ENCODE measurements at regions not wholly inside any gene's neighbourhood (a gene's known extent, or its start where the extent isn't known, plus 50 kb on each side); places are given as distances from the start of the nearest gene placed in this dataset.

GRCh38 chr2:58727981-58728656 is 487.0 kb upstream of the FANCL start:
- TF ChIP-seq, protein P1, sequence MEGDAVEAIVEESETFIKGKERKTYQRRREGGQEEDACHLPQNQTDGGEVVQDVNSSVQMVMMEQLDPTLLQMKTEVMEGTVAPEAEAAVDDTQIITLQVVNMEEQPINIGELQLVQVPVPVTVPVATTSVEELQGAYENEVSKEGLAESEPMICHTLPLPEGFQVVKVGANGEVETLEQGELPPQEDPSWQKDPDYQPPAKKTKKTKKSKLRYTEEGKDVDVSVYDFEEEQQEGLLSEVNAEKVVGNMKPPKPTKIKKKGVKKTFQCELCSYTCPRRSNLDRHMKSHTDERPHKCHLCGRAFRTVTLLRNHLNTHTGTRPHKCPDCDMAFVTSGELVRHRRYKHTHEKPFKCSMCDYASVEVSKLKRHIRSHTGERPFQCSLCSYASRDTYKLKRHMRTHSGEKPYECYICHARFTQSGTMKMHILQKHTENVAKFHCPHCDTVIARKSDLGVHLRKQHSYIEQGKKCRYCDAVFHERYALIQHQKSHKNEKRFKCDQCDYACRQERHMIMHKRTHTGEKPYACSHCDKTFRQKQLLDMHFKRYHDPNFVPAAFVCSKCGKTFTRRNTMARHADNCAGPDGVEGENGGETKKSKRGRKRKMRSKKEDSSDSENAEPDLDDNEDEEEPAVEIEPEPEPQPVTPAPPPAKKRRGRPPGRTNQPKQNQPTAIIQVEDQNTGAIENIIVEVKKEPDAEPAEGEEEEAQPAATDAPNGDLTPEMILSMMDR (IDR thresholded peaks at IDR 0.05; ENCODE audit: unreplicated experiment in 3 of 3), result no peak
- Mint-ChIP-seq H3K4me3 (no peak overlapping the region), H3K27ac (no peak overlapping the region), H3K9me3 (no peaks in the 10 kb centered on the region), H3K36me3 (ENCODE audit: low read depth) (no peaks in the 10 kb centered on the region), H3K27me3 (ENCODE audit: low read depth) (no peaks in the 10 kb centered on the region), H3K4me1 (no peaks in the 10 kb centered on the region)

GRCh38 chr2:58721912-58722591 is 480.9 kb upstream of the FANCL start:
- TF ChIP-seq, protein P1 (IDR thresholded peaks at IDR 0.05; ENCODE audit: unreplicated experiment in 3 of 3), result no peak
- no peaks in the 10 kb centered on the region for H3K36me3 Mint-ChIP-seq (ENCODE audit: low read depth)
- no peaks in the 10 kb centered on the region for H3K4me1 Mint-ChIP-seq
- H3K9me3 Mint-ChIP-seq, result no peaks in the 10 kb centered on the region
- H3K27me3 Mint-ChIP-seq (ENCODE audit: low read depth), result no peaks in the 10 kb centered on the region
- H3K4me3 Mint-ChIP-seq, result no peak overlapping the region
- H3K27ac Mint-ChIP-seq, result no peak overlapping the region

DNA sequence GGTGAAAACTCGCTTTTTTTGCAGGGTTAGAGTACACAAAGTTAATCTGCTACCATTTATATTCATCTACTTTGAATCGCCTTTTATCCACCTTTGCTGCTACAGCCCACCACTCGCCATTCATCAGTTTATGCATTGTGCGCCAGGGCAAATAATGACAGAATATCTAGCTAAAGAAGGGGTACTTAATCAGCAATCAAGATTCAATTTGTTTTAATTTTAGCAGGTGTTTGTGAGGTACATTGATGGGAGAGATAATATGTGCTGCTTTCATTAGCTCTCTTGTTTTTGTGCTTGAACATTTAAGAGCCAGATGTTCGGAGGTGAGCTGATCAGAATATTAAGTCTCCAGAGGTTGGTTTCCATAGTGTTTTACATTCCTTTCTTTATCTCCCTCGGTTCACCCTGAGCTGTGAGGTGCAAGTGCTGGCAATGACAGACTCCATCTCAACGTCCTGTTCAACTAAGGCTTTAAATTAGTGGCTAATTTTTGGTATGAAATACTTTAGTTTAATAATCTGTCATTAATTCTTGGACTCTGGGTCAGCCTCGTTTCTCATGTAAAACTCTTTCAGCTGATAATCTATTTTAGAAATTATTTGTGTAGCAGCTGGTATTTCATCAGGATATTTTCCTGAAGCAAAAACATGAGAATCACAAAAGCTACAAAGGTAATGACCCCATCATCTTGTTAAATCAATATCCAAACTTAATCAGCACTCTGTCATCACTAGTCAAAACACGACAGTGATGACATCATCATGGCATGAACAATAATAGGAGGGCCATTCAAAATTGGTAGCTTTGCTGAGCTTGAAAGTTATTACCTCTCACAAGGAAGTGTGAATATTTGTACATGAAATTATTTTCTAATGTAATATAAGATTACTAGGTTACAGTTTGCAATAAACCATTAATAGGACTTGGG is 479.9 kb upstream of the FANCL start:
- TF ChIP-seq, protein P1 (IDR thresholded peaks at IDR 0.05; ENCODE audit: unreplicated experiment in 3 of 3), result no peak
- Mint-ChIP-seq H3K27me3 (ENCODE audit: low read depth) (no peaks in the 10 kb centered on the region), H3K27ac (no peak overlapping the region), H3K4me3 (no peak overlapping the region), H3K9me3 (no peaks in the 10 kb centered on the region), H3K36me3 (ENCODE audit: low read depth) (no peaks in the 10 kb centered on the region), H3K4me1 (no peaks in the 10 kb centered on the region)

DNA sequence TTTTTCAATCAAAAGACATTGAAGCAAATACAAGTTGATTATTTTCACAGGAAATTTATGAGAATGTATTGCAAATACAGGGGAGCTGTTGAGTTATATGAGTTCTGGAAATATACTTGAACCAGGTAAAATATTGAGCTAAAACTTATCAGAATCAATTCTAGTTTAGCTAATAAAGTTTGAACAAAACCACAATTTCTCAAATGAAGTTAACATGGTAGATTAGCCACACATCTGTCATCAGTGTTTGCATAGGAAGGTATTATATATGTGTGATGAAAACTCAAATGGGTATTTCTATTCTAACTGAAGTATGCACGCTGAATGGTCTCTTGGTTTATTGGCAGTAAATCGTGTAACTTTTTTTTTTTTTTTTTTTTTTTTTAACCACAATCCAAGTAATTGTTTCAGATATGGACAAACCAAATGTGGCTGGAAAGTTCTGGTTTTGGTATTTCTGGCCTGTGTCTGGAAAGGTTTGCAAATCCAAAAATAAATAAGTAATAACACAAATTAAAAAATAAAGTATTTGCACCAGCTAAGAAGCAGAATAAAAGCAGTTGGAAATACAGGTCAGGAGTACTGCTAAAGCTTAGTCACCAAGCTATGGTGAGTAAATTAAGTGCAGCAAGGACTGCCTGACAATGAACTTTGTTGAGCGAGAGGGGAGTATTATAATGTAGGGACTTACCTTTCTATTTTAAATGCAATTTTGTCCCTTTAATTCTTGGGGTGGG is 479.1 kb upstream of the FANCL start:
- H3K4me1 Mint-ChIP-seq, result no peaks in the 10 kb centered on the region
- TF ChIP-seq, protein P1 (IDR thresholded peaks at IDR 0.05; ENCODE audit: unreplicated experiment in 3 of 3), result no peak
- no peaks in the 10 kb centered on the region for H3K36me3 Mint-ChIP-seq (ENCODE audit: low read depth)
- no peaks in the 10 kb centered on the region for H3K9me3 Mint-ChIP-seq
- H3K4me3 Mint-ChIP-seq, result no peak overlapping the region
- H3K27ac Mint-ChIP-seq, result no peak overlapping the region
- no peaks in the 10 kb centered on the region for H3K27me3 Mint-ChIP-seq (ENCODE audit: low read depth)

DNA sequence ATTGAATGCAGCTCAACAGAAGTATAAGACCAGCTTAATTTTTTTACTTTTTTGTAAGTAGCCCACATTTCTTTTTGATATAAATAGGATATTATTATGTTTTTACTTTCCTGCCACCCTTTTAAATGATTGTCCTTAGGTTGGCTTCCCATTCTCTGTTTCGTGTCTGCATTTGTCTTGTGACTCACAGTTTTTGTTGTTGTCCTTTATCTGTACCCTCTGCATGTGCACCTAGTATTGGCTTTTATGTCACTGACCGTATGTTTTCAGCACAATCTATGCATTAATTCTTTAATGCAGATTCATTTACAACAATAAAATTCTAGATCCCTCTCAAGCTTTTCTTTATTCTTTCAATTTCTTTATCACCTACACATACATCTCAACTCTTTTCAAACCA is 474.2 kb upstream of the FANCL start:
- TF ChIP-seq, protein P1 (IDR thresholded peaks at IDR 0.05; ENCODE audit: unreplicated experiment in 3 of 3), result no peak
- no peak overlapping the region for H3K4me3 Mint-ChIP-seq
- H3K9me3 Mint-ChIP-seq, result no peaks in the 10 kb centered on the region

More for the DNA sequence above, 474.2 kb upstream of the FANCL start:
- no peaks in the 10 kb centered on the region for H3K27me3 Mint-ChIP-seq (ENCODE audit: low read depth)
- H3K27ac Mint-ChIP-seq, result no peak overlapping the region
- no peaks in the 10 kb centered on the region for H3K36me3 Mint-ChIP-seq (ENCODE audit: low read depth)
- H3K4me1 Mint-ChIP-seq, result no peaks in the 10 kb centered on the region

All from nephron (organoid).